ENCODE measurements at regions not wholly inside any gene's neighbourhood (a gene's known extent, or its start where the extent isn't known, plus 50 kb on each side); places are given as distances from the start of the nearest gene placed in this dataset.
A peak's percentile ranks its signal among the peaks of the same experiment; 100 is the strongest.

GRCh38 chr4:66628146-66628545 is 917.2 kb downstream of the CENPC start:
- Mint-ChIP-seq H3K27me3 (ENCODE audit: low read depth, unreplicated experiment) (no peaks in the 10 kb centered on the region), H3K4me1 (ENCODE audit: low read depth, unreplicated experiment) (no peaks in the 10 kb centered on the region), H3K4me3 (ENCODE audit: unreplicated experiment) (no peak overlapping the region), H3K36me3 (ENCODE audit: low read depth, unreplicated experiment) (no peaks in the 10 kb centered on the region), H3K27ac (ENCODE audit: unreplicated experiment) (no peak overlapping the region), H3K9me3 (ENCODE audit: unreplicated experiment) (no peaks in the 10 kb centered on the region)
- Histone ChIP-seq H3K36me3 (ENCODE audit: insufficient read depth, low read length) (no peaks in the 10 kb centered on the region), H3K4me2 (ENCODE audit: low read length) (no peak overlapping the region), H3K27ac (ENCODE audit: low read depth, low read length) (no peak overlapping the region), H3K9me3 (ENCODE audit: insufficient read depth, low read depth, low read length) (no peaks in the 10 kb centered on the region), H3K79me2 (ENCODE audit: insufficient read depth, low read length) (no peaks in the 10 kb centered on the region), H3K9ac (ENCODE audit: low read length) (no peak overlapping the region), H2AFZ (ENCODE audit: low read depth, low read length) (no peak overlapping the region), H3K27me3 (ENCODE audit: insufficient read depth, low read length) (no peaks in the 10 kb centered on the region), H3K4me1 (ENCODE audit: insufficient read depth, low read length) (no peaks in the 10 kb centered on the region), H3K4me3 (ENCODE audit: insufficient read depth, low read depth, low read length) (no peak overlapping the region), H4K20me1 (ENCODE audit: insufficient read depth, low read length) (no peaks in the 10 kb centered on the region)
- TF ChIP-seq CTCF (IDR thresholded peaks at IDR 0.05; ENCODE audit: insufficient read depth, low read depth, low read length), result no peak
- TF ChIP-seq EZH2 (IDR thresholded peaks at IDR 0.05; ENCODE audit: insufficient read depth, low read length), result no peak
- no peak for FAIRE-seq
- DNase-seq (ENCODE audit: low read depth), result no peak

GRCh38 chr4:66625480-66625879 is 919.8 kb downstream of the CENPC start:
- H3K27me3 Mint-ChIP-seq (ENCODE audit: low read depth, unreplicated experiment), result no peaks in the 10 kb centered on the region
- no peaks in the 10 kb centered on the region for H3K27me3 ChIP-seq (ENCODE audit: insufficient read depth, low read length)
- H3K4me3 Mint-ChIP-seq (ENCODE audit: unreplicated experiment), result no peak overlapping the region
- no peaks in the 10 kb centered on the region for H3K9me3 ChIP-seq (ENCODE audit: insufficient read depth, low read depth, low read length)
- no peak for FAIRE-seq
- H3K4me1 Mint-ChIP-seq (ENCODE audit: low read depth, unreplicated experiment), result no peaks in the 10 kb centered on the region
- H3K9me3 Mint-ChIP-seq (ENCODE audit: unreplicated experiment), result no peaks in the 10 kb centered on the region
- no peak overlapping the region for H3K9ac ChIP-seq (ENCODE audit: low read length)
- H3K36me3 ChIP-seq (ENCODE audit: insufficient read depth, low read length), result no peaks in the 10 kb centered on the region
- H3K27ac Mint-ChIP-seq (ENCODE audit: unreplicated experiment), result no peak overlapping the region
- H3K36me3 Mint-ChIP-seq (ENCODE audit: low read depth, unreplicated experiment), result no peaks in the 10 kb centered on the region
- H3K4me2 ChIP-seq (ENCODE audit: low read length), result no peak overlapping the region
- H3K79me2 ChIP-seq (ENCODE audit: insufficient read depth, low read length), result no peaks in the 10 kb centered on the region
- H4K20me1 ChIP-seq (ENCODE audit: insufficient read depth, low read length), result no peaks in the 10 kb centered on the region
- no peak for TF ChIP-seq EZH2 (IDR thresholded peaks at IDR 0.05; ENCODE audit: insufficient read depth, low read length)
- TF ChIP-seq CTCF (IDR thresholded peaks at IDR 0.05; ENCODE audit: insufficient read depth, low read depth, low read length), result no peak
- no peaks in the 10 kb centered on the region for H3K4me1 ChIP-seq (ENCODE audit: insufficient read depth, low read length)
- H3K4me3 ChIP-seq (ENCODE audit: insufficient read depth, low read depth, low read length), result no peak overlapping the region
- no peak overlapping the region for H3K27ac ChIP-seq (ENCODE audit: low read depth, low read length)
- no peak overlapping the region for H2AFZ ChIP-seq (ENCODE audit: low read depth, low read length)
- no peak for DNase-seq (ENCODE audit: low read depth)

GRCh38 chr4:66613591-66613990 is 931.7 kb downstream of the CENPC start:
- H3K36me3 ChIP-seq (ENCODE audit: insufficient read depth, low read length), result no peaks in the 10 kb centered on the region
- H3K4me2 ChIP-seq (ENCODE audit: low read length), result no peak overlapping the region
- H3K27ac Mint-ChIP-seq (ENCODE audit: unreplicated experiment), result no peak overlapping the region
- no peak overlapping the region for H3K4me3 ChIP-seq (ENCODE audit: insufficient read depth, low read depth, low read length)
- H3K9me3 ChIP-seq (ENCODE audit: insufficient read depth, low read depth, low read length), result no peaks in the 10 kb centered on the region
- no peak overlapping the region for H3K27ac ChIP-seq (ENCODE audit: low read depth, low read length)
- no peak overlapping the region for H2AFZ ChIP-seq (ENCODE audit: low read depth, low read length)
- H3K4me1 ChIP-seq (ENCODE audit: insufficient read depth, low read length), result no peaks in the 10 kb centered on the region
- H3K36me3 Mint-ChIP-seq (ENCODE audit: low read depth, unreplicated experiment), result no peaks in the 10 kb centered on the region
- H3K4me1 Mint-ChIP-seq (ENCODE audit: low read depth, unreplicated experiment), result no peaks in the 10 kb centered on the region
- no peak for TF ChIP-seq EZH2 (IDR thresholded peaks at IDR 0.05; ENCODE audit: insufficient read depth, low read length)
- TF ChIP-seq CTCF (IDR thresholded peaks at IDR 0.05; ENCODE audit: insufficient read depth, low read depth, low read length), result no peak
- H3K27me3 ChIP-seq (ENCODE audit: insufficient read depth, low read length), result no peaks in the 10 kb centered on the region
- no peak overlapping the region for H3K9ac ChIP-seq (ENCODE audit: low read length)
- H3K4me3 Mint-ChIP-seq (ENCODE audit: unreplicated experiment), result no peak overlapping the region
- FAIRE-seq (no peak), DNase-seq (ENCODE audit: low read depth) (peak; percentile 12)
- no peaks in the 10 kb centered on the region for H3K79me2 ChIP-seq (ENCODE audit: insufficient read depth, low read length)
- H3K27me3 Mint-ChIP-seq (ENCODE audit: low read depth, unreplicated experiment), result no peaks in the 10 kb centered on the region
- H4K20me1 ChIP-seq (ENCODE audit: insufficient read depth, low read length), result no peaks in the 10 kb centered on the region
- H3K9me3 Mint-ChIP-seq (ENCODE audit: unreplicated experiment), result peaks cover 4% of the 10 kb centered on the region

All from astrocyte (in vitro differentiated cells and primary cell).